ENCODE measurements at regions not wholly inside any gene's neighbourhood (a gene's known extent, or its start where the extent isn't known, plus 50 kb on each side); places are given as distances from the start of the nearest gene placed in this dataset.

GRCh38 chr12:92089559-92089958 is 56.1 kb downstream of the BTG1 start:
- DNase-seq, result no peak

GRCh38 chr12:92088805-92089204 is 56.8 kb downstream of the BTG1 start:
- DNase-seq, result no peak

- DNase-seq, result no peak
Observed at GRCh38 chr12:92085736-92086040, 60.0 kb downstream of the BTG1 start.

- no peak for DNase-seq
Observed at GRCh38 chr12:92085040-92085735, 60.5 kb downstream of the BTG1 start.

- DNase-seq, result no peak
Observed at GRCh38 chr12:92080911-92081285, 64.7 kb downstream of the BTG1 start.

GRCh38 chr12:92079054-92079385 is 66.6 kb downstream of the BTG1 start:
- no peak for DNase-seq

- no peak for DNase-seq
Observed at GRCh38 chr12:92078167-92079053, 67.2 kb downstream of the BTG1 start.

- no peak for DNase-seq
Observed at GRCh38 chr12:92077530-92077929, 68.1 kb downstream of the BTG1 start.

- DNase-seq, result no peak
Observed at GRCh38 chr12:92076101-92076500, 69.5 kb downstream of the BTG1 start.

GRCh38 chr12:92075425-92075914 is 70.2 kb downstream of the BTG1 start:
- DNase-seq, result no peak

- no peak for DNase-seq
Observed at GRCh38 chr12:92074889-92075288, 70.8 kb downstream of the BTG1 start.

- no peak for DNase-seq
Observed at GRCh38 chr12:92073094-92073493, 72.6 kb downstream of the BTG1 start.

GRCh38 chr12:92072112-92072511 is 73.5 kb downstream of the BTG1 start:
- DNase-seq, result no peak

- no peak for DNase-seq
Observed at GRCh38 chr12:92070864-92071445, 74.7 kb downstream of the BTG1 start.

GRCh38 chr12:92070054-92070863 is 75.4 kb downstream of the BTG1 start:
- no peak for DNase-seq

- peak; percentile 90 for DNase-seq
Observed at GRCh38 chr12:92068459-92068858, 77.2 kb downstream of the BTG1 start.

- no peak for DNase-seq
Observed at GRCh38 chr12:92065639-92066038, 80.0 kb downstream of the BTG1 start.

- DNase-seq, result peak; percentile 88
Observed at GRCh38 chr12:92065018-92065499, 80.6 kb downstream of the BTG1 start.

- DNase-seq, result peak; percentile 64
Observed at GRCh38 chr12:92064422-92064821, 81.2 kb downstream of the BTG1 start.

GRCh38 chr12:92063641-92064040 is 82.0 kb downstream of the BTG1 start:
- DNase-seq, result no peak

GRCh38 chr12:92062539-92063493 is 82.8 kb downstream of the BTG1 start:
- no peak for DNase-seq

GRCh38 chr12:92061061-92061460 is 84.6 kb downstream of the BTG1 start:
- DNase-seq, result no peak

Measured in NCI-H1092 treated with DMSO at 0.1 percent for 48 hours (cell line).